ENCODE measurements at regions not wholly inside any gene's neighbourhood (a gene's known extent, or its start where the extent isn't known, plus 50 kb on each side); places are given as distances from the start of the nearest gene placed in this dataset.
"Not testable (repeated sequence)": the region's sequence is repeated elsewhere in the genome, so short reads cannot be mapped to it uniquely, and the experiment has no call there.

DNA sequence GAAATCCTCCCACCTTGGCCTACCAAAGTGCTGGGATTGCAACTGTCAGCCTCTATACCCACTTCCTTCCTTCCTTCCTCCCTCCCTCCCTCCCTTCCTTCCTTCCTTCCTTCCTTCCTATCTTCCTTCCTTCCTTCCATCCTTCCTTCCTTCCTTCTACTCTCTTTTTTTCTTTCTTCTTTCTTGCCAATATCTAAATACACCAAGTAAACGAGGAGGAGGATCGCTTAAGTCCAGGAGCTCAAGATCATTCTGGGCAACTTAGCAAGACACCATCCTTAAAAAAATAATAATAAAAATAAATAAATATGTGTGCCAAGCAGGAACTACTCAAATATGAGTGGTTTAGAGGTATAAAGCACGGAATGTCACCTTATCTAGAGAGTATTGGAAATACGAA, 249.4 kb upstream of the TRIB2 start:
- no peak for TF ChIP-seq CTCF (IDR thresholded peaks at IDR 0.05; ENCODE audit: insufficient read depth, low read length, poor library complexity, severe bottlenecking)
- no peak overlapping the region for H3K4me3 ChIP-seq (ENCODE audit: low read depth, low read length)
- no peak for DNase-seq (ENCODE audit: low read depth)

DNA sequence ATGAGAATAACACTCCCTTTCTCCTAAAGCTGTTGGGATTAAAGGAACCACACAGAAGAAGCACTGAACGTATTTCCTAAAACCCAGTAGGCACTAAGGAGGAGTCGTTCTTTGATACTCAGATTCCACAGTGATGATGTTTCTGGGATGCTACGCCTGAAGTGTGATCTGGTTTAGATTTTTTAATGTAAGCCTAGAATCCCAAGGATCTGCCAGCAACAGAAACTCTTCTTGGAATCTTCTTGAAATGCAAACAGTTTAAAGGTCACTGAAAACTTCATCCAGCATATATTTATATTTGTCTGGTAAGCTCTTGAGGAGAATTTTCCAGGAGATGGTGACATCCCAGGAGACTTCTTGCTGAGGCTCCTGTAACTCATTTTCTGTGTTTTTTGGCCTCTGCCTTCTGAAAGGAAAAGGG, 247.6 kb upstream of the TRIB2 start:
- Histone ChIP-seq H3K4me3 (ENCODE audit: low read depth, low read length) (no peak overlapping the region), H3K36me3 (ENCODE audit: control insufficient read depth, insufficient read depth, low read length) (no peaks in the 10 kb centered on the region), H3K27me3 (ENCODE audit: control insufficient read depth, insufficient read depth, low read length) (no peaks in the 10 kb centered on the region)
- no peak for DNase-seq (ENCODE audit: low read depth)
- TF ChIP-seq CTCF (IDR thresholded peaks at IDR 0.05; ENCODE audit: insufficient read depth, low read length, poor library complexity, severe bottlenecking): no peak

More for the DNA sequence above, 249.4 kb upstream of the TRIB2 start:
- no peaks in the 10 kb centered on the region for H3K36me3 ChIP-seq (ENCODE audit: control insufficient read depth, insufficient read depth, low read length)
- no peaks in the 10 kb centered on the region for H3K27me3 ChIP-seq (ENCODE audit: control insufficient read depth, insufficient read depth, low read length)

- H3K4me3 ChIP-seq (ENCODE audit: low read depth, low read length); H3K36me3 ChIP-seq (ENCODE audit: control insufficient read depth, insufficient read depth, low read length); H3K27me3 ChIP-seq (ENCODE audit: control insufficient read depth, insufficient read depth, low read length); DNase-seq (ENCODE audit: low read depth): not testable (repeated sequence)
These were observed 244.5 kb upstream of the TRIB2 start for GRCh38 chr2:12472265-12472664.

GRCh38 chr2:12478151-12479064, 238.3 kb upstream of the TRIB2 start:
- H3K4me3 ChIP-seq (ENCODE audit: low read depth, low read length): no peak overlapping the region
- TF ChIP-seq CTCF (IDR thresholded peaks at IDR 0.05; ENCODE audit: insufficient read depth, low read length, poor library complexity, severe bottlenecking): no peak
- H3K27me3 ChIP-seq (ENCODE audit: control insufficient read depth, insufficient read depth, low read length): no peaks in the 10 kb centered on the region
- no peak for DNase-seq (ENCODE audit: low read depth)
- no peaks in the 10 kb centered on the region for H3K36me3 ChIP-seq (ENCODE audit: control insufficient read depth, insufficient read depth, low read length)

DNA sequence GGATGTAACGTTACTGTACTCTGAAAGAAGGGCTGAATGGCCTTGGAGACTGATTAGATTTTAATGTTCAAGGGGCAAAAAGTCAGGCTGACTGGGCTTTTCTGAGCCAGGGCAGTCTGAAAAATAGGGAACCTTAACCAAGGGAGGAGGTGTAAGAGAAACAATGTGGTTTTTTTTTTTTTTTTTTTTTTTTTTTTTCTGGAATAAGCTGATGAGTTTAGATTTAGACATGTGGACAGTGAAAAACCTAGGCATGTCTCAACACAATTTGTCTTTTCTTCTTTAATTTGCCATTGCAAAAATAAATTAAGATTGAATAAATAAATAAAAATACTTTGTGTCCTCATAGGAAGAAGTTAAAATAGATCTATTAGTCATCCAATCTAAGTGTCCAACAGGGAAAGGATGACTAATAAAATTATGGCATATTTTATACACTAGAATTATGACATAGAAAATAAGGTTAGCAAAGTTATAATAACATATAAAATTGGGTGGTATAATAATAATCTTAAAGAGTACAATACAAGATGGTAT, 237.6 kb upstream of the TRIB2 start:
- no peak for DNase-seq (ENCODE audit: low read depth)
- Histone ChIP-seq H3K4me3 (ENCODE audit: low read depth, low read length) (no peak overlapping the region), H3K36me3 (ENCODE audit: control insufficient read depth, insufficient read depth, low read length) (no peaks in the 10 kb centered on the region), H3K27me3 (ENCODE audit: control insufficient read depth, insufficient read depth, low read length) (no peaks in the 10 kb centered on the region)
- TF ChIP-seq CTCF (IDR thresholded peaks at IDR 0.05; ENCODE audit: insufficient read depth, low read length, poor library complexity, severe bottlenecking): no peak

- no peaks in the 10 kb centered on the region for H3K27me3 ChIP-seq (ENCODE audit: control insufficient read depth, insufficient read depth, low read length)
- no peak for DNase-seq (ENCODE audit: low read depth)
- no peaks in the 10 kb centered on the region for H3K36me3 ChIP-seq (ENCODE audit: control insufficient read depth, insufficient read depth, low read length)
- no peak overlapping the region for H3K4me3 ChIP-seq (ENCODE audit: low read depth, low read length)
- no peak for TF ChIP-seq CTCF (IDR thresholded peaks at IDR 0.05; ENCODE audit: insufficient read depth, low read length, poor library complexity, severe bottlenecking)
These were observed 232.1 kb upstream of the TRIB2 start for GRCh38 chr2:12484536-12485115.
